Stimulated activated CD4-positive, alpha-beta T cell treated with anti-CD3 and anti-CD28 coated beads, Interleukin-15, amount 100 ng/mL, for 1 hour (primary cell): ENCODE measurements at regions not wholly inside any gene's neighbourhood (a gene's known extent, or its start where the extent isn't known, plus 50 kb on each side); places are given as distances from the start of the nearest gene placed in this dataset.
"Not testable (repeated sequence)": the region's sequence is repeated elsewhere in the genome, so short reads cannot be mapped to it uniquely, and the experiment has no call there.

Source experiments
- DNase-seq, 2 donors: peaks; one replicate each; pipeline ENCODE4 v3.0.0-alpha.2; 2020; ENCODE audit warnings: low read depth in 1 of 2, low spot score in 1 of 2

- no peak for DNase-seq
Measured at GRCh38 chr9:105021917-105022316, 94.0 kb upstream of the ABCA1 start.

GRCh38 chr9:105022545-105022944 lies 94.6 kb upstream of the ABCA1 start:
- DNase-seq = not testable (repeated sequence)

- no peak for DNase-seq
Measured at GRCh38 chr9:105023788-105024187, 95.8 kb upstream of the ABCA1 start.

- DNase-seq = no peak
Measured at GRCh38 chr9:105024529-105024928, 96.6 kb upstream of the ABCA1 start.

GRCh38 chr9:105026451-105026850 lies 98.5 kb upstream of the ABCA1 start:
- no peak for DNase-seq

GRCh38 chr9:105027084-105027483 lies 99.1 kb upstream of the ABCA1 start:
- DNase-seq = no peak

- no peak for DNase-seq
Measured at GRCh38 chr9:105030285-105030684, 102.3 kb upstream of the ABCA1 start.

- no peak for DNase-seq
Measured at GRCh38 chr9:105037139-105037538, 109.2 kb upstream of the ABCA1 start.

- no peak for DNase-seq
Measured at GRCh38 chr9:105038051-105038450, 110.1 kb upstream of the ABCA1 start.

GRCh38 chr9:105039175-105039799 lies 111.3 kb upstream of the ABCA1 start:
- no peak for DNase-seq

GRCh38 chr9:105043370-105043936 lies 115.5 kb upstream of the ABCA1 start:
- DNase-seq = no peak

GRCh38 chr9:105044518-105044917 lies 116.6 kb upstream of the ABCA1 start:
- DNase-seq = no peak

GRCh38 chr9:105046907-105047741 lies 119.2 kb upstream of the ABCA1 start:
- no peak for DNase-seq

- DNase-seq = no peak
Measured at GRCh38 chr9:105047742-105048041, 119.7 kb upstream of the ABCA1 start.

GRCh38 chr9:105048331-105048730 lies 120.4 kb upstream of the ABCA1 start:
- no peak for DNase-seq

- no peak for DNase-seq
Measured at GRCh38 chr9:105050296-105050695, 122.3 kb upstream of the ABCA1 start.

- no peak for DNase-seq
Measured at GRCh38 chr9:105051897-105052296, 123.9 kb upstream of the ABCA1 start.

- DNase-seq = no peak
Measured at GRCh38 chr9:105052346-105052745, 124.4 kb upstream of the ABCA1 start.

- peak in 1 of 2 donors; percentile 12 for DNase-seq
Measured at GRCh38 chr9:105053209-105053652, 125.3 kb upstream of the ABCA1 start.

- no peak for DNase-seq
Measured at GRCh38 chr9:105054491-105054890, 126.5 kb upstream of the ABCA1 start.

- no peak for DNase-seq
Measured at GRCh38 chr9:105055917-105056316, 128.0 kb upstream of the ABCA1 start.

GRCh38 chr9:105057551-105057950 lies 129.6 kb upstream of the ABCA1 start:
- DNase-seq = no peak
